CD4-positive, alpha-beta T cell (primary cell): ENCODE measurements at regions not wholly inside any gene's neighbourhood (a gene's known extent, or its start where the extent isn't known, plus 50 kb on each side); places are given as distances from the start of the nearest gene placed in this dataset.

Source experiments
- ATAC-seq: fragments of 200-7000 bp; cut with Tn5 transposase; one replicate; pipeline ENCODE4 v1.10.0; 2022; ENCODE audit warnings: mild to moderate bottlenecking; ENCODE audit not compliant: poor library complexity
- CTCF ChIA-PET: fragments of 350-600 bp; sonication (Branson Sonifier 250); formaldehyde crosslinking; loops from one replicate; lab custom pipeline; 2021; ENCODE audit warnings: antibody characterized with exemption, inconsistent platforms; lab: Charles Lee
- POLR2A ChIA-PET: fragments of 350-600 bp; sonication (Branson Sonifier 250); formaldehyde crosslinking; loops from one replicate; lab custom pipeline; 2021; ENCODE audit warnings: antibody characterized with exemption, inconsistent platforms; lab: Charles Lee
- DNase-seq, 14 experiments: peaks; one replicate each; pipeline ENCODE4 v3.0.0-alpha.2; 2013 to 2020; ENCODE audit warnings: mixed read lengths in 2 of 14
- H3K27ac ChIP-seq, 2 donors: one replicate each; pipeline versions ENCODE4 v1.5.1 to v1.7.0; 2013; ENCODE audit warnings: low read length in 2 of 2, low read depth in 1 of 2, mild to moderate bottlenecking in 1 of 2
- H3K27me3 ChIP-seq, 2 experiments: 1 replicate in 1 of 2; 2 replicates in 1 of 2; pipeline versions ENCODE4 v1.6.1 to v1.7.0; 2013; ENCODE audit warnings: low read length in 2 of 2, control low read depth in 1 of 2, mild to moderate bottlenecking in 1 of 2, moderate library complexity in 1 of 2; ENCODE audit not compliant: insufficient read depth in 2 of 2, control insufficient read depth in 1 of 2
- H3K36me3 ChIP-seq: one replicate; pipeline ENCODE4 v1.6.1; 2013; ENCODE audit warnings: low read length, control low read depth; ENCODE audit not compliant: insufficient read depth
- H3K4me1 ChIP-seq: one replicate; pipeline ENCODE4 v1.6.1; 2013; ENCODE audit warnings: low read length, control low read depth; ENCODE audit not compliant: insufficient read depth
- H3K4me3 ChIP-seq: one replicate; pipeline ENCODE4 v1.5.1; 2013; ENCODE audit warnings: mild to moderate bottlenecking, low read length, moderate library complexity
- H3K9me3 ChIP-seq, 2 experiments: 1 replicate in 1 of 2; 2 replicates in 1 of 2; pipeline versions ENCODE4 v1.6.1 to v1.7.0; 2013; ENCODE audit warnings: low read length in 2 of 2, mild to moderate bottlenecking in 2 of 2, control low read depth in 1 of 2, moderate library complexity in 1 of 2; ENCODE audit not compliant: control insufficient read depth in 1 of 2, insufficient read depth in 1 of 2
- H3K27ac Mint-ChIP-seq: one replicate; pipeline ENCODE4 v1.8.0; 2020; ENCODE audit warnings: mixed read lengths
- H3K27me3 Mint-ChIP-seq: one replicate; pipeline ENCODE4 v1.8.0; 2021; ENCODE audit warnings: mixed read lengths
- H3K36me3 Mint-ChIP-seq: one replicate; pipeline ENCODE4 v1.8.0; 2021; ENCODE audit warnings: low read depth, mixed read lengths
- H3K4me1 Mint-ChIP-seq: one replicate; pipeline ENCODE4 v1.8.0; 2021; ENCODE audit warnings: low read depth, mixed read lengths
- H3K4me3 Mint-ChIP-seq: one replicate; pipeline ENCODE4 v1.8.0; 2020; ENCODE audit warnings: mild to moderate bottlenecking, mixed read lengths
- H3K9me3 Mint-ChIP-seq: one replicate; pipeline ENCODE4 v1.8.0; 2020; ENCODE audit warnings: mixed read lengths
- intact Hi-C, 2 experiments: fragments of 100-400 bp; cut with DNase I in 1 of 2; cut with micrococcal nuclease in 1 of 2; formaldehyde crosslinking; loops; one replicate each; pipeline versions ENCODE4 v1.15.1 to v1.9.0; 2023 to 2025; cut with DNase I, micrococcal nuclease
- TF ChIP-seq, protein P1 (sequence below): fragments of 200-600 bp; IDR thresholded peaks from one replicate; pipeline ENCODE4 v1.8.0; 2022; ENCODE audit warnings: antibody characterized with exemption, mild to moderate bottlenecking

DNA sequence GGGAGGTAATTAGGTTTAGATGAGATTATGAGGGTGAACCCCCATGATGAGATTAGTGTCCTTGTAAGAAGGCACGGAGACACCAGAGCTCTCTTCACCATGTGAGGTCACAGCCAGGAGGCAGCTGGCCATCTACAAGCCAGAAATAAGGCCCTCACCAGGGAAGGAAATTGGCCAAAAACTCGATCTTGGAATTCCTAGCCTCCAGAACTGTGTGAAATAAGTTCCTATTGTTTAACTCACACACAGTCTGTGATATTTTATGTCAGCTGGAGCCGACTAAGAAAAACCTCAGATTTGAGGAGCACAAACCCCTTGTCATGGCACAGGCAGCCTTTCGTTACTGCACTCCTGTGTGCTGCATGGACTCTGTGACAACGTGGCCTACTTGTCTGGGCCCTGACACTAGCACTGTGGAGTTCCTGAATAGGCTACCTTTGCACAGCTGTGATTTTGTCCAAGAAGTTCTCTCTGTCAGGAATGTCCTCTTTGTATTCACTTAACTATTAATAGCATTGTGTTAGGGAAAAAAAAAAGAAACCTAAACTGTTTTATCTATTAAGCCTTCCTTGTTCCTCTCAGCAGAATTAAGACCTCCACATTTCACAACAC, 319.8 kb downstream of the TDRD15 start:
- H3K36me3 ChIP-seq = no peaks in the 10 kb centered on the region
- CTCF ChIA-PET = no interaction called here
- Mint-ChIP-seq H3K36me3 (no peaks in the 10 kb centered on the region), H3K27me3 (no peaks in the 10 kb centered on the region), H3K27ac (no peak overlapping the region), H3K4me1 (no peaks in the 10 kb centered on the region), H3K9me3 (peaks cover 6% of the 10 kb centered on the region), H3K4me3 (no peak overlapping the region)
- no peaks in the 10 kb centered on the region for H3K4me1 ChIP-seq
- DNase-seq (no peak), ATAC-seq (no peak)
- intact Hi-C loops = no loop called here
- H3K27ac ChIP-seq = no peak overlapping the region
- no peaks in the 10 kb centered on the region for H3K27me3 ChIP-seq
- no peak overlapping the region for H3K4me3 ChIP-seq
- TF ChIP-seq, protein P1, sequence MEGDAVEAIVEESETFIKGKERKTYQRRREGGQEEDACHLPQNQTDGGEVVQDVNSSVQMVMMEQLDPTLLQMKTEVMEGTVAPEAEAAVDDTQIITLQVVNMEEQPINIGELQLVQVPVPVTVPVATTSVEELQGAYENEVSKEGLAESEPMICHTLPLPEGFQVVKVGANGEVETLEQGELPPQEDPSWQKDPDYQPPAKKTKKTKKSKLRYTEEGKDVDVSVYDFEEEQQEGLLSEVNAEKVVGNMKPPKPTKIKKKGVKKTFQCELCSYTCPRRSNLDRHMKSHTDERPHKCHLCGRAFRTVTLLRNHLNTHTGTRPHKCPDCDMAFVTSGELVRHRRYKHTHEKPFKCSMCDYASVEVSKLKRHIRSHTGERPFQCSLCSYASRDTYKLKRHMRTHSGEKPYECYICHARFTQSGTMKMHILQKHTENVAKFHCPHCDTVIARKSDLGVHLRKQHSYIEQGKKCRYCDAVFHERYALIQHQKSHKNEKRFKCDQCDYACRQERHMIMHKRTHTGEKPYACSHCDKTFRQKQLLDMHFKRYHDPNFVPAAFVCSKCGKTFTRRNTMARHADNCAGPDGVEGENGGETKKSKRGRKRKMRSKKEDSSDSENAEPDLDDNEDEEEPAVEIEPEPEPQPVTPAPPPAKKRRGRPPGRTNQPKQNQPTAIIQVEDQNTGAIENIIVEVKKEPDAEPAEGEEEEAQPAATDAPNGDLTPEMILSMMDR = no peak
- peaks cover 0 to 14% of the 10 kb centered on the region in 2 experiments for H3K9me3 ChIP-seq
- POLR2A ChIA-PET = no interaction called here

DNA sequence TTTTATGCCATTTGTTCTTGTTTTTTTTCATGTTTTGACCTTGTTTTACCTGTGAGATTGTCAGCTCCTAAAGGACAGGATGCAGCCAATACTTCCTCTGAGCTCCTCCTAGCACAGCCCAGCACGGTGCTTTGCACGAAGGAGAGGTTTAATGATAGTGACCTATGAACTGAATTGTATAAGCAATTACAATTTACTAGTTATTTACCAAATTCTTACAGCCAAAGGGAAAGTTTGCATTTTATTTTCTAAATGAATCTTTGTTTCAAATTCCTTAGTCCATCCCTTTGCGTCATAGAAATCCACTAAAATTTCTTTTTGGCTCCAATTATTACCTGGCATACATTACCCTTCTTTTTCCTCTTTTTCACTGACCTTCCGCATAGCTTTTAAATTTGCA, 326.1 kb downstream of the TDRD15 start:
- ATAC-seq (no peak), DNase-seq (no peak)
- no peaks in the 10 kb centered on the region for H3K27me3 Mint-ChIP-seq
- Histone ChIP-seq H3K27me3 (no peaks in the 10 kb centered on the region), H3K9me3 (peaks cover 0 to 4% of the 10 kb centered on the region in 2 experiments), H3K27ac (no peak overlapping the region), H3K4me1 (no peaks in the 10 kb centered on the region), H3K36me3 (no peaks in the 10 kb centered on the region), H3K4me3 (no peak overlapping the region)
- H3K4me3 Mint-ChIP-seq = no peak overlapping the region
- no peaks in the 10 kb centered on the region for H3K4me1 Mint-ChIP-seq
- H3K27ac Mint-ChIP-seq = no peak overlapping the region
- POLR2A ChIA-PET = no interaction called here
- CTCF ChIA-PET = no interaction called here
- no peaks in the 10 kb centered on the region for H3K36me3 Mint-ChIP-seq
- intact Hi-C loops = no loop called here
- H3K9me3 Mint-ChIP-seq = peaks cover 6% of the 10 kb centered on the region
- TF ChIP-seq, protein P1 = no peak

DNA sequence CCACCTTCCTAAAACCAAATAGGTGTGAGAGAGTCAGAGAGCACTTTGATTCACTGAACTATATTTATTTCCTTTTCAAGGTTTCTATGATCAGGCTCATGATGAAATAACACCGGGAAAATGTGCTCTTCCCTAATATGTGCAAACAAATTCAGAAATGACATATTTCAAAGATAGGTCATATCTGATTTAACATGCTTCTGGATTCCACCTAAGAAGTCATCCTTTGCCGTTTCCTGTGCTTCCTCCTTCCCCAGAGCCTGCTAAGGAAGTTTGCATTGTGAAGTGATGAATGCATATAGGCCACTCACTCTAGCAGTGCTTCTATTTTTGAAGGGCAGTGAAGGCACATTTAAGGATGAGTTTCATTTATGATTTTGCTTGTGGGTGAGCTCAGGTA, 327.6 kb downstream of the TDRD15 start:
- H3K27me3 Mint-ChIP-seq = no peaks in the 10 kb centered on the region
- no peak overlapping the region for H3K4me3 Mint-ChIP-seq
- ChIA-PET CTCF (no interaction called here), POLR2A (no interaction called here)
- H3K4me1 Mint-ChIP-seq = no peaks in the 10 kb centered on the region
- Histone ChIP-seq H3K27ac (no peak overlapping the region), H3K27me3 (no peaks in the 10 kb centered on the region), H3K9me3 (peaks cover 0 to 4% of the 10 kb centered on the region in 2 experiments), H3K4me3 (no peak overlapping the region), H3K36me3 (no peaks in the 10 kb centered on the region), H3K4me1 (no peaks in the 10 kb centered on the region)
- TF ChIP-seq, protein P1 = no peak
- DNase-seq (no peak), ATAC-seq (no peak)
- H3K27ac Mint-ChIP-seq = no peak overlapping the region
- no peaks in the 10 kb centered on the region for H3K9me3 Mint-ChIP-seq
- intact Hi-C loops = no loop called here
- no peaks in the 10 kb centered on the region for H3K36me3 Mint-ChIP-seq
